Erythroblast (primary cell): ENCODE measurements at regions not wholly inside any gene's neighbourhood (a gene's known extent, or its start where the extent isn't known, plus 50 kb on each side); places are given as distances from the start of the nearest gene placed in this dataset.

Experiments
- GATA1 ChIP-seq: IDR thresholded peaks from 2 replicates; pipeline ENCODE4 v1.6.1; 2011; ENCODE audit warnings: low read depth, mild to moderate bottlenecking, control low read depth, low read length, moderate library complexity
- POLR2A ChIP-seq: IDR thresholded peaks from 2 replicates; pipeline ENCODE4 v1.6.1; 2011; ENCODE audit warnings: mild to moderate bottlenecking, low read length

- TF ChIP-seq POLR2A (no peak), GATA1 (no peak)
These were observed 314.6 kb upstream of the PDE3A start for GRCh38 chr12:20053782-20054181.
